Endothelial cell of umbilical vein (primary cell): ENCODE measurements at regions not wholly inside any gene's neighbourhood (a gene's known extent, or its start where the extent isn't known, plus 50 kb on each side); places are given as distances from the start of the nearest gene placed in this dataset.

Experiments used
- BruUV-seq: library from RNA; stranded (reverse); fragments of 400-500 nt; replicated peaks from 2 replicates; lab custom pipeline; 2021; lab: Mats Ljungman, UMichigan
- CTCF ChIA-PET: fragments of 300-600, 350-600 bp; sonication (Branson Sonifier 250); formaldehyde crosslinking; loops from one replicate; lab custom pipeline; 2021; ENCODE audit warnings: antibody characterized with exemption, inconsistent platforms; lab: Charles Lee
- POLR2A ChIA-PET: fragments of 300-600, 350-600 bp; sonication (Branson Sonifier 250); formaldehyde crosslinking; loops from one replicate; lab custom pipeline; 2021; ENCODE audit warnings: antibody characterized with exemption, inconsistent platforms; lab: Charles Lee
- DNase-seq: peaks from one replicate; pipeline ENCODE4 v3.0.0-alpha.2; 2011; ENCODE audit warnings: low read depth, low spot score
- FAIRE-seq: peaks from 2 replicates; lab custom pipeline; 2011; peaks lifted over from hg19 to GRCh38; lab: Jason Lieb, UNC
- H2AFZ ChIP-seq: 2 replicates; pipeline ENCODE4 v1.6.0; 2012; ENCODE audit warnings: low read depth, low read length, control low read depth, inconsistent platforms
- H3K27ac ChIP-seq: 2 replicates; pipeline ENCODE4 v1.5.1; 2011; ENCODE audit warnings: low read depth, mild to moderate bottlenecking, control low read depth, low read length, moderate library complexity; ENCODE audit not compliant: insufficient read depth
- H3K27me3 ChIP-seq, 2 experiments: 2 replicates each; pipeline versions ENCODE4 v1.6.0 to v1.6.1; 2011; ENCODE audit warnings: low read length in 2 of 2, mixed read lengths in 1 of 2; ENCODE audit not compliant: control insufficient read depth in 2 of 2, insufficient read depth in 2 of 2
- H3K36me3 ChIP-seq, 2 experiments: 2 replicates in 1 of 2; 3 replicates in 1 of 2; pipeline ENCODE4 v1.5.1; 2011; ENCODE audit warnings: low read length in 2 of 2, mild to moderate bottlenecking in 1 of 2, moderate library complexity in 1 of 2; ENCODE audit not compliant: control insufficient read depth in 2 of 2, insufficient read depth in 2 of 2; ENCODE audit errors: extremely low read depth in 1 of 2
- H3K4me1 ChIP-seq: 3 replicates; pipeline ENCODE4 v1.5.1; 2011; ENCODE audit warnings: mild to moderate bottlenecking, low read length; ENCODE audit not compliant: control insufficient read depth, insufficient read depth; ENCODE audit errors: extremely low read depth
- H3K4me2 ChIP-seq: 2 replicates; pipeline ENCODE4 v1.6.1; 2011; ENCODE audit warnings: low read length, control low read depth, mixed read lengths; ENCODE audit not compliant: insufficient read depth
- H3K4me3 ChIP-seq, 3 experiments: fragments of 200-600 bp in 1 of 3; sonication (generic), shearing (Covaris generic) in 1 of 3; replicated peaks in 1 of 3; 2 replicates each; pipeline ENCODE4 v1.5.1; 2011 to 2016; ENCODE audit warnings: control low read depth in 3 of 3, low read length in 3 of 3, mild to moderate bottlenecking in 2 of 3, inconsistent platforms in 1 of 3, low read depth in 1 of 3, moderate library complexity in 1 of 3; ENCODE audit not compliant: insufficient read depth in 1 of 3
- H3K79me2 ChIP-seq: 2 replicates; pipeline ENCODE4 v1.6.0; 2012; ENCODE audit warnings: low read length, inconsistent platforms; ENCODE audit not compliant: control insufficient read depth, insufficient read depth
- H3K9ac ChIP-seq: replicated peaks from 2 replicates; pipeline ENCODE3; 2011; ENCODE audit warnings: low read length, control low read depth; ENCODE audit not compliant: insufficient read depth; ENCODE audit errors: extremely low read depth
- H3K9me1 ChIP-seq: replicated peaks from 3 replicates; pipeline ENCODE4 v1.6.0; 2011; ENCODE audit warnings: mild to moderate bottlenecking, low read length; ENCODE audit not compliant: control insufficient read depth, insufficient read depth; ENCODE audit errors: extremely low read depth
- H3K9me3 ChIP-seq: replicated peaks from 2 replicates; pipeline ENCODE4 v1.5.1; 2012; ENCODE audit warnings: low read length, inconsistent platforms; ENCODE audit not compliant: control insufficient read depth, insufficient read depth
- H4K20me1 ChIP-seq: replicated peaks from 2 replicates; pipeline ENCODE3; 2011; ENCODE audit warnings: mild to moderate bottlenecking, low read length; ENCODE audit not compliant: control insufficient read depth, insufficient read depth; ENCODE audit errors: extremely low read depth
- EZH2 ChIP-seq: IDR thresholded peaks from 2 replicates; pipeline ENCODE4 v1.6.1; 2012; ENCODE audit warnings: borderline replicate concordance, low read depth, mild to moderate bottlenecking, moderate library complexity, low read length, inconsistent platforms; ENCODE audit not compliant: severe bottlenecking
- FOS ChIP-seq: IDR thresholded peaks from 2 replicates; pipeline ENCODE4 v1.6.1; 2011; ENCODE audit warnings: mild to moderate bottlenecking, low read length, moderate library complexity, borderline replicate concordance; ENCODE audit not compliant: insufficient read depth
- GATA2 ChIP-seq: IDR thresholded peaks from 2 replicates; pipeline ENCODE4 v1.7.0; 2011; ENCODE audit warnings: low read depth, mild to moderate bottlenecking, moderate library complexity, mixed read lengths, low read length; ENCODE audit not compliant: insufficient read length, insufficient read depth
- JUN ChIP-seq: IDR thresholded peaks from 2 replicates; pipeline ENCODE4 v1.6.1; 2011; ENCODE audit warnings: borderline replicate concordance, low read depth; ENCODE audit not compliant: insufficient read length, insufficient read depth
- MYC ChIP-seq: IDR thresholded peaks from one replicate; pipeline ENCODE4 v1.6.1; 2011; ENCODE audit warnings: mild to moderate bottlenecking, low read depth, low read length
- POLR2A ChIP-seq: IDR thresholded peaks from 2 replicates; pipeline ENCODE4 v1.6.1; 2012; ENCODE audit warnings: low read depth, mild to moderate bottlenecking, control low read depth, low read length
- POLR2AphosphoS5 ChIP-seq: IDR thresholded peaks from 2 replicates; pipeline ENCODE4 v1.6.1; 2012; ENCODE audit warnings: low read depth, mild to moderate bottlenecking, control low read depth, low read length, moderate library complexity; ENCODE audit not compliant: insufficient read depth
- dilution Hi-C: fragments of 300-500 bp; cut with MboI; formaldehyde crosslinking; loops from one replicate; pipeline ENCODE4 v1.15.0; 2019; ENCODE audit warnings: low sequenced_read_pairs; ENCODE audit not compliant: extremely low pct_ligation_motif_present
- intact Hi-C: fragments of 100-400 bp; cut with micrococcal nuclease; formaldehyde crosslinking; loops from one replicate; pipeline ENCODE4 v1.10.0; 2022
- TF ChIP-seq, protein P1 (sequence below), 2 donors: IDR thresholded peaks; 1 replicate in 1 of 2; 2 replicates in 1 of 2; pipeline ENCODE4 v1.5.1; 2011; ENCODE audit warnings: low read length in 2 of 2, mild to moderate bottlenecking in 2 of 2, moderate library complexity in 2 of 2, control low read depth in 1 of 2, inconsistent platforms in 1 of 2, low read depth in 1 of 2; ENCODE audit not compliant: insufficient read depth in 1 of 2; ENCODE audit errors: extremely low read depth in 1 of 2
- TF ChIP-seq, protein P2 (sequence below): IDR thresholded peaks from 2 replicates; pipeline ENCODE4 v1.6.1; 2011; ENCODE audit not compliant: insufficient read depth, insufficient read length

DNA sequence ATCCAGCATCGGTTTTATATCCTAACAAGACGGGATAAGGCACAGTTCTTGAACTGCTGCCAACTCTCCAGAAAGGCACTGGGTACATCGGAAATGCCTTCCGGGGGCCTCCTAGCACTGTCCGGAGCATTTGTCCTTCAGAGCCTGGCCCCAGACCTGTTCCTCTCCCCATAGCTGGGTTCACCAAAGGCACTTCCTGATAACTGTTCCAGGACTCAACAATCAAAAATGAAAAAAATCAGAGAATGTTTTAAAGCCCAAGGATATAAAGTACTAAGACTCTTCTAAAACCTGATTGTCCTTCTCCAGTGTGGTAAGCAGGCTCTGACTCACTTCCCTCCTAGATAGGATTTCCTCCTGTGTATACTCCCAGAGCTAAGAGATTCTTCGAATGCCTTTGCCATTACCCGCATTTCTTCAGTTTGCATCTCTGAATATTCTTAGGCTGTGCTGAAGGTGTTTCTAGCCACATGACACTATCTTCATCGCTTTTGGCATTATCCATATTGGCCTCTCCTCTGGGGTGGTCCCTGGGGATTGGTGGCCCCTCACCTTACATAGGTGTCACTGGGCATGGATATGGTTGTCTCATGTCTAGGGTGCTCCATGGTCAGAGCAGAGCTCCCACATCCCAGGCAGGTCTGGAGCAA lies 112.9 kb downstream of the ZBTB18 start:
- DNase-seq (peak; percentile 95), FAIRE-seq (peak; percentile 99)
- Histone ChIP-seq H3K4me1 (peaks cover 32% of the 10 kb centered on the region), H3K4me3 (peak overlapping the region in 1 of 3 experiments; percentile 18), H4K20me1 (no peaks in the 10 kb centered on the region), H3K27me3 (no peaks in the 10 kb centered on the region), H2AFZ (peak overlapping the region; percentile 66), H3K9me1 (no peaks in the 10 kb centered on the region), H3K9ac (peak overlapping the region; percentile 79), H3K79me2 (no peaks in the 10 kb centered on the region), H3K27ac (peak overlapping the region; percentile 99), H3K9me3 (no peaks in the 10 kb centered on the region), H3K36me3 (no peaks in the 10 kb centered on the region), H3K4me2 (peak overlapping the region; percentile 81)
- ChIA-PET CTCF (interaction anchor here (0.5 to 2.8 kb wide), 9 partner anchors 14 to 820 kb away, joined by 3 to 10 read pairs (median 4); partner anchors contain the start of gene ZBTB18), POLR2A (interaction anchor here (0.5 to 1.5 kb wide), 2 partner anchors 31 to 116 kb away, joined by 4 to 8 read pairs; no protein-coding TSS in a partner anchor)
- dilution Hi-C loops (no loop called here), intact Hi-C loops (loop anchor here (1.0 to 10.0 kb wide), 12 partner anchors 26 to 877 kb away; partner anchors contain the start of genes ADSS2 and AKT3)
- BruUV-seq: no TSS peak
- TF ChIP-seq FOS (peak; percentile 98), GATA2 (peak; percentile 76), EZH2 (no peak), MYC (no peak), JUN (peak; percentile 99), POLR2AphosphoS5 (peak; percentile 92), POLR2A (peak; percentile 52)
- TF ChIP-seq, protein P1, sequence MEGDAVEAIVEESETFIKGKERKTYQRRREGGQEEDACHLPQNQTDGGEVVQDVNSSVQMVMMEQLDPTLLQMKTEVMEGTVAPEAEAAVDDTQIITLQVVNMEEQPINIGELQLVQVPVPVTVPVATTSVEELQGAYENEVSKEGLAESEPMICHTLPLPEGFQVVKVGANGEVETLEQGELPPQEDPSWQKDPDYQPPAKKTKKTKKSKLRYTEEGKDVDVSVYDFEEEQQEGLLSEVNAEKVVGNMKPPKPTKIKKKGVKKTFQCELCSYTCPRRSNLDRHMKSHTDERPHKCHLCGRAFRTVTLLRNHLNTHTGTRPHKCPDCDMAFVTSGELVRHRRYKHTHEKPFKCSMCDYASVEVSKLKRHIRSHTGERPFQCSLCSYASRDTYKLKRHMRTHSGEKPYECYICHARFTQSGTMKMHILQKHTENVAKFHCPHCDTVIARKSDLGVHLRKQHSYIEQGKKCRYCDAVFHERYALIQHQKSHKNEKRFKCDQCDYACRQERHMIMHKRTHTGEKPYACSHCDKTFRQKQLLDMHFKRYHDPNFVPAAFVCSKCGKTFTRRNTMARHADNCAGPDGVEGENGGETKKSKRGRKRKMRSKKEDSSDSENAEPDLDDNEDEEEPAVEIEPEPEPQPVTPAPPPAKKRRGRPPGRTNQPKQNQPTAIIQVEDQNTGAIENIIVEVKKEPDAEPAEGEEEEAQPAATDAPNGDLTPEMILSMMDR (IDR thresholded peaks at IDR 0.05; ENCODE audit: extremely low read depth in 1 of 2, insufficient read depth in 1 of 2, low read depth in 1 of 2, low read length in 2 of 2): no peak
- TF ChIP-seq, protein P2, sequence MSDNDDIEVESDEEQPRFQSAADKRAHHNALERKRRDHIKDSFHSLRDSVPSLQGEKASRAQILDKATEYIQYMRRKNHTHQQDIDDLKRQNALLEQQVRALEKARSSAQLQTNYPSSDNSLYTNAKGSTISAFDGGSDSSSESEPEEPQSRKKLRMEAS: no peak
